ENCODE measurements at regions not wholly inside any gene's neighbourhood (a gene's known extent, or its start where the extent isn't known, plus 50 kb on each side); places are given as distances from the start of the nearest gene placed in this dataset.
"Not testable (repeated sequence)": the region's sequence is repeated elsewhere in the genome, so short reads cannot be mapped to it uniquely, and the experiment has no call there.

DNA sequence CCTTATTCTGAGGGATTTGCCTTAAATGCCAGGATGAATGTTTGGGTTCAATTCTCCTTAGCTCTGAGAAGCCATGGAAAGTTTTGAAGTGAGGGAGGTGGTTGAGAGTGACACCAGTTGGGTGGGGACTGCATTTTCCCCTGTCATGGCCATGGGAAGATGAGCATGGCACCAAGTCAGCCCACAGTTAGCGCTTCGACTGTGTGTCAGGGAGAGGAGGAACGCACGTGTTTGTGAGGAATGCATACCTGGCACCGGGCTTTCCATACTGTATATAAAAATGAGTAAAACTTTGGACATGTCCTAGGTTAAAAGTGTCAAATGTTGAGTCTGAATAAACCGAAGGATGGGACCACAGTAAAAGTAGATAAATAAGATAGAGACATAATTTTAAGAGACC is 187.5 kb upstream of the KL start:
- DNase-seq: no peak

DNA sequence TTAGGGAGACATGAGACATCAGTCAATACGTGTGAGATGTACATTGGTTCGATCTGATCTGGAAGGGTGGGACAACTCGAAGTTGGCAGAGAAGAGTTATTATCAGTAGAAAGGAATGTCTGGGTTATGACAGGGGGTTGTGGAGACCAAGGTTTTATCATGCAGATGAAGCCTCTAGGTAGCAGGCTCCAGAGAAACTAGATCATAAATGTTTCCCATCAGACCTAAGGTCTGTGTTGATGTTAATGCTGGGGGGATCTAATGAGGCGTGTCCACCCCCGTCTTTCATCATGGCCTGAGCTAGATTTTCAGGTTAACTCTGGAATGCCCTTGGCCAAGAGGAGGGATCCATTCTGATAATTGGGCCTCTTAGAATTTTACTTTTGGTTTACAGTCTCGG is 187.0 kb upstream of the KL start:
- DNase-seq: no peak

DNA sequence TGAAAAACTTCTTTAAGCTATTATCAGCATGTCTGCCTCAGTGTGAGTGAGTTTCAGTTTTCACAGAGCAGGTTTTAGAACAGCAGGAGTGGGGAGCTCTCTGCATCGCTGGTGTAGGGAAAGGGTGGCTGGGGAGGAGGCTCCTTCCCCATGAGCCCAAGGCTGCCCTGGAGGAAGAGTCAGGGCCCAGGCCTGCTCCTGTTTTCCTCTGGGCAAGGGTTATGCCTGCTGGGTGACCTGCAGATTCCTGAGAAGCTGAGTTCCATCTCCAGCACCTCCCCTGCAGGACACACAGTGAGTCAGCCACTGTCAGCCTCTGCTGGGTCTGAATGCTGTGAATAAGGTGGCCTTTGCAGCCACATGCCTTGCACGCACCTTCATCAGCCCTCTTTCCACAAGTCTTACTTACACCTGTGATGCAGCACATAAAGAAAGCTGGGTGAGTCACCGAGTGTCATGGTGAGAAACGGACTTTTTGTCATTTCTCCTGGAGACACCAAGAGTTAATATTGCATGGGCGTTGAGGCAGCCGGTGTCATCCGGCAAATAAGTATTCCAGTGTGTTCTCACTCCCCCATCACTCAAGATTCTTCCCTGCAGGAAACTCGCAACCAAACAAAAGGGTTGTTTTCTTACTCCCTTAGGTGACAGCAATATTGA is 186.4 kb upstream of the KL start:
- no peak for DNase-seq

DNA sequence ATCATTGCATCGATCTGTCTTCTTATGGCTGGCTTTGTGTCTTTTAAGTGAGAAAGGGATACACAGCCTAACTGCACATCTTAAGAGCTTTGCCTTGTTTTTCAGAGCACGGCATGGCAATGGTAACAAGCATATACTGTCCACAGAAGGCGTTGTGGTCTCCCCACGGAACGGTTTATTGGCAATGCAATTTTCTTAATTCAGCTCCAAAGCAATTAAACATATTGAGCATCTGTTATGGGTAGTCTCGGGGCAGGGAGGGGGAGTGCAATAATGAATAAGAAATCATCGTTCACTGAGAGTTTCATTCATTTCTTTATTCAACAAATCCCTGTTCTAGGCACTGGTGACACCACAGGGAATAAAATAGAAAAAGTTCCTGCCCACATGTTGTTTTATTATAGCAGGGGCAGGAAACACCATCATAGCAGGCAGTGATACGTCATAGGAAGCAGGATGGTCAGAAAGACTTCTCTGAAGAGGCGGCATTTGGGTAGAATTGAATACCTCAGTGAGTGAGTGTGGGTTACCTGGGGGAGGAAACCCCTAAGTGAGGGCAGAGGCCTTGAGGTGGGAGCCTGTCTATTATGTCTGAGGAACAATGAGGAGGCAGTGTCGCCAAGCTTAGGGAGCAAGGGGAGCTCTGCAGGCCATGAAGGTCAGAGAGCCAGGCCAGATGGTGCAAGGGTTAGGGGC is 185.7 kb upstream of the KL start:
- no peak for DNase-seq

DNA sequence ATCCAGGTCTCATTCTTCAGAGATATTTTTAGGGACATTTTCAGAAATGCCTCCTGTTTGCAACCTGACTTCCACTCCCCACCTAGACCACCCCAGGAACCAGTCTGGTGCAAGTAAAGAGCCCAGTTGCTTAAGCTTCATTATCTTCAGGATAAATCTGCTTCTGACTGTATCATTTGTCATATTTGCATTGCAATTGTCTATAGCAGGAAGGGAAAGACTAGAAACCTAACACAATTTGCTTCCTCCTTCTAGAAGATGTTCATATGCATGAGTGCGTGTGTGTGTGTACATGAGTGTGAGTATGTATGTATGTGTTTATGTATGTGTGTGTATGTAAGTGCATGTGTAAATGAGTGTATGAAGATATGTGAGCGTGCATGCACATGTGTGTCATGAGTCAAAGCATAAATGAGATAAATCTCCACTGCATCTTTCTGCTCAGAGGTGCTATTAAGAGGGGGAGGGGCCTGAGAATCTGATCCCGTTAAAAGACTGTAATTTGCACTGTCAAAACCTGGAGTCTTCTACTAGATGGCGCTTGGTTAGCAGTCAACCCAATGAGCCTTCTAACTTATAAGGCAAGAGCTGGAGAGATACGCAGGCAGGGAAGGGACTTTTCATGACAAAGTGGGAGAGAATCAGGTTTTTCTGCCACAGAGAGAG is 178.8 kb upstream of the KL start:
- no peak for DNase-seq

DNA sequence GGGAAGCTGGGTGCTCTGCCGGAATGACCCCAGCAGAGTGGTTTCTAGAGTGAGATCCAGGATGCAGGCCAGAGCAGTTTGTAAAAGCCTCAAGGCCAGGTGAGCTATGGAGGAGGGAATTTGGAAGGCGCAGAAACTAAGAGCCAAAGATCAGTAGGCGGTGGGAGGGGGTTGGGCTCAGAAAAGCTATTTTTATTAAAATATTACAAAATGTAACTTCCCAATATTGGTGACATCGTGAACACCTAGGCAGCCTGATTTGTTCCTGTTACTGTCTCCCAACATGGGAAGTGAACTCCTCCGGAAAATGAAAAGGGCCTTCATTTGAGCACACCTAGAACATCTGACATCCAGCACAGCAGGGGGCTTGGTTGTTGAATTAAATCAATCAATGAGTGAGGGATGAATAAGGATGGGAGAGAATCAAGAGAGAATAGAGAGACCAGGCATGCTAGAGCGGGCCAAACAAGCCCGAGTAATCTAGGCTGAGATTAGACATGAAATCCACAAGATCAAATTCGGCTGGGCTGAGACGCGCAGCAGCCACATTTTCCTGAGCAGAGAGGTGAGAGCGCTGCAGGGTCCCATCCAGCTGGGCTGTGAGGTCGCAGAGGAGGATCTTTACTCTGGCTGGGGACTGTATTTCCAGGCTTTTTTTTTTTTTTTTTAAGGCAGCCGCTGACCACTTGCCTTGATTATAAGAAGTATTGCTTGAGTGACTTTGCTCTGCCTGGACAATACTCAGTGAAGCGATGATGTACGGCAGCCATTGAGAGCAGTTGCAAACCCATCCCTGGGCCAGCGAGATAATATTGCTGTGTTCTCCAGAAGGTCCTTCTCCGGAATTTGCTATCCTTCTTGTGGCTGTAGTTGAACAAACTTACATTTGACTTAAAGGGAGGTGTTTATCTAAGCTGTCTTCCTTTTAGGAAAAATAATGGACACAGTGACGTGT is 178.0 kb upstream of the KL start:
- DNase-seq: no peak

DNA sequence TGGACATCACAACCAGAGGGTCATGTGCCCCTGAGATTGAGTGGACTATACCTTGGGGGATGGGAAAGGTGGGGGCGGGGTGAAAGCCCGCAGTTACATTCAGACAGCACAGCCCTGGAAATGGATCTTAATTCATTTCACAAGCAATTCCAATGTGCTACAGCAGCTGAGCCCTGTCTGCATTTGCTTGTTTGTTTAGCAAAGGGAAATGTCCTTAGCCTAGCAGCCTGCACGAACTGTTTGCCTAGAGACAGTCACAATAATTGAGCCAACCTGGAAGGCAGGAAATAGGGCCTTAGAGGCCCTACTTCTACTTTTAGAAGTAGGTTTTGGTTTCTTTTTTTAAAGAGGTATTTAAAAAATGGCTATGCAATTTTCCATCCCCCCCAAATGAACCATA is 177.3 kb upstream of the KL start:
- DNase-seq: no peak

DNA sequence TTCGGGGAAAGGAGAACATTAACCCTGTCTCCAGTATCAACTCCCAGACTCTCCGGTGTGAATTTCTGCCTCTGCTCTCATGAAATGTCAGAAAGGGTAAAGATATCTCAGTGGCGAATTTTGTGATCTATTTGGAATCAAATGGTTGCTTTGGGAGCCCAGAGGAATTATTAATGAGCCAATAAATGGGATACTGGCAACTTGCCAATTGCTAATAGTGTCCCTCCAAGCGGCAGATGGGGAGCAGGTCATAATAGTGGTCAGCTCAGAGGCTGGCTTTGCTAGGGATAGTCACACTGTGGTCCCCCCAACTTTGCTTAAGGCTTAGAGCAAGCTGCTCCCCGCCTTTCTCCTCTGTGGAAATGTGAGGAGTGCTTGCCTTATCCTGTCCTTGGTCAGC is 176.1 kb upstream of the KL start:
- DNase-seq: no peak

DNA sequence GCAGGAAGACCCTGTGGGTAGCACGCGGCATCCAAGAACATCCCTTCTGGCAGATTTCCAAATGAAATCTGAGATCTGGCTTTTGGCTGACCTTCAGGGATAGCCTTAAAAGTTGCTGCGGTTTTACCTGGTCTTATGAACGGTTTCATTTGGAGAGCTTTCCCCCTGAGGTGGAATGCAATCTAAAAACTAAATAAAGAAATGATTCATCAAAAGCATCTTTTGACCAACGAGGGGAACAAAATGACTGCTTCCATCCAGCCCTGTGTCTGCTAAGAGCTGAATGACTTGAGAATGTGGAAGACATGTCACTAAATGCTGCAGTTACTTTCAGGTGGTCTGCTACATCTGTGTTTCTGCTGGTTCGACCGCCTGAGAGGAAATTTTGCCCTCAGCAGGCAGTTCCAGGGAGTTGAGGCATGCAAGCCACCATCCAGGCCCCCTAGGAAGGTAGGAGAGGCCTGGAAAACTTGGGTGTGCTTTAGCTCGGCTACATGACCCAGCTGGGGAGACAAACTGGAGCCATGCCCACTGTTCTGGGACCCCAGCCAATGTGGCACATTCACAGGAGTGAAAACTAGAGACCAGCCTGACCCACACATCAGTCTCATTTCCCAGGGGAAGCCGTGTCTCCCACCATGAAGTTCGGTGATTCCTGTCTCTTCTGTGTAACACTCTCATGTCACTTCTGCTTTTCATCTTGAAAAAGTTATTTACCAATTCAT is 175.1 kb upstream of the KL start:
- DNase-seq: no peak

DNA sequence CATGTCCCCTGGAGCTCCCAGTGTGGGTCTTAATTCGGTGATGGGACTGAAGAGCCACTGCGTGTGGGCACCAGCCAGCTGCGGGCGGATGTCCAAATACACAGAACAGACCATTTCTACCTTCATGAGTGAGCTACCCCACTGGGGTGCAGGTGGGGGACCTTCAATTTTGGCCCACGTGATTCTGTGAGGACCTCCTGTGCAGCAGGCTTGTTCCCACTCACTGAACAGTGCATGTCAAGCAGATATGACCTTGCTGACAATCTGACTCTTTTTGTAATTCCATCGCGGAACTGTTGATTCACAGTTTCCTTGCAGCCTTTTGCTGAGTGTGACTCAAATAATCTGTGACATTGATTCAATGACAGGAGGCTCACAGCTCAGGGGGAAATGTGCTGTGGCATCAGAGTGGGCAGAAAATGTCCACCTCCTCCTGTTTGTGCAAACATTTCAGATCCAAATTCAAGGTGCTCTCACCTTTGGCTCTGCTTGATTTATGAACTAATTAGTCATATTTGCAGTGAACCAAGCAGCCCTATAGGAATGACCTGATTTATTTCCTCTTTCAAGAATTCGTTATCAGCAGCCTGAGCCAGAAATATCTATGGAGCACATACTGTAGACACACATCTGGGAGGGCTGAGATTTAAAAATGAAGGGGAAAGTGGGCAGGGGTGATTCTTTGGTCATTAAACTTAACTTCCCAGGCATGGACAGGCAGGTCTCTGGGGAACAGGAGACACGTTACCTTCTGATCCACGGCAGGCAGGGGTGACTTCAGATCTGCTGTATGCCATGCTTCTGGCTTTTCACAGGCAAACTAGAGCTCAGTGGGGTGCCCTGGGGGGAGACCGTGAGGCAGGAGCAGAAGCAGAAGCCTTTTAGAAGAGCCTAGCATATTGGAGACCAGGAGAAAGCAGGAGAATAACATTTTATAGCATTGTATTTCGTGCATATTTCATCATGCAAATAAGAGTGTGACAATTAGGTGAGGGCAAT is 170.0 kb upstream of the KL start:
- no peak for DNase-seq

DNA sequence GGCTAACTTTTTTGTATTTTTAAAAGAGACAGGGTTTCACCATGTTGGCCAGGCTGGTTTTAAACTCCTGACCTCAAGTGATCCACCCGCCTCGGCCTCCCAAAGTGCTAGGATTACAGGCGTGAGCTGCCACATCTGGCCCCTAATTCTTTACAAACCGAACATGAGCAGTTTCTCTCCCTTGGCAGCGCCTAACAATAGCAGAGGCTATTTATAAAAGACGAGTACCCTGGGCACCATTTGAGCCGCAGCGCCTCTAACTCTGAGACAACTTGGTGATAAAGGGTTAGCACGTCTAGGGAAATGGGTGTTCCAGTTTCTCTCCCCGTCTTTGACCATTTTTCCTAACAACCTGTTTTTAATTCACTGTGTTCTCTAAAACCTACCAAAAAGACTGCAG is 168.2 kb upstream of the KL start:
- DNase-seq: not testable (repeated sequence)

DNA sequence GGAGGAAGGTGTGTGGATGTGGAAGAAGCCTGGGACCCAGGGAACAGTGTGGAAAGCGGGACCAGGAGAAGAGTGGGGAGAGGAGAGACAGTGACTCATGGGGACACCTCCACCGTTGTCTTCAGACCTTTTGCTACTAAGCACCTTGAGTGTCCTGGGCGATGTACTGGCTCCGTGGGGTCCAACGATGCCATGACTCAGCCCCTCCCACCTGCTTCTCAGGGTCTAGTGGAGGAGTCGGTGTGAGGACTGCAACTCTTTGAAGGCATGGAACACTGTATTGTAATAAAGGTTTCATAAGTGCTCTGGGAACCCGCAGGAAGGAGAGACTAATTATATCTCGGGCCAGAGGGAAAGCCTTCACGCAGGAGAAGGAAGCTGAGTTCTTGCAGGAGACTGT is 166.9 kb upstream of the KL start:
- no peak for DNase-seq

DNA sequence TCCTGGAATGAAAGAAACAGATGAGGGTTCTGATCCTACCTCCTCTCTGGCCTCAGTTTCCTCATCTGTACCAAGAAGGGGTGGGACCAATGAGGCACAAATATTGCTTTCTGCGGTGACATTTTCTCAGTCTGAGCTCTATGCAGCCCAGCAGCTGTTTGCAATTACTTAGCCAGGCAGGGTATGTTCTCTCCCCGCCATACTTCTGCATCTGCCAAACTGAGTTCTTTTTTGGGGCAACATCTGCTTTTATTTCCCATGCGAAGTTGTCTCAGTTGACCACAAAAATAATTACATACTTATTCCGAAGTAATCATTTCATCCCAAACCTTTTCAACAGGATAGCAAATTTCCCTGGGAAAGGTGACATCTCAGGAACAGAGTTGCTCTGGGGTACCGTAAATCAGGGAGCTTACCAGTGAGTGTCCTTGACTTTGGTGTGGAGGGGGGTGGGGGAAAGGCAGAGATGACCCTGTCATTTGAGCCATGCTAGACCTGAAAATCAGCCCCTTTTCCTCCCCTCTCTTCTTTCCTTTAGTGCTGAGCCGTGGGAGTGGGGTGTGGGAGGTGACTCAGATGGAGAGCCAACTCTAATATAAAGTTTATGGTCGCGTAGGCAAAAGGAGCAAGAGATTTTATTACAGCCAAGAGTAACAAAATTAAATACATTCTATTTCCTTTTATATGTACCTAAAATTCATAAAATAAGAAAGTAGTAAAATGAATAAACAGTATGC is 165.7 kb upstream of the KL start:
- DNase-seq: no peak

DNA sequence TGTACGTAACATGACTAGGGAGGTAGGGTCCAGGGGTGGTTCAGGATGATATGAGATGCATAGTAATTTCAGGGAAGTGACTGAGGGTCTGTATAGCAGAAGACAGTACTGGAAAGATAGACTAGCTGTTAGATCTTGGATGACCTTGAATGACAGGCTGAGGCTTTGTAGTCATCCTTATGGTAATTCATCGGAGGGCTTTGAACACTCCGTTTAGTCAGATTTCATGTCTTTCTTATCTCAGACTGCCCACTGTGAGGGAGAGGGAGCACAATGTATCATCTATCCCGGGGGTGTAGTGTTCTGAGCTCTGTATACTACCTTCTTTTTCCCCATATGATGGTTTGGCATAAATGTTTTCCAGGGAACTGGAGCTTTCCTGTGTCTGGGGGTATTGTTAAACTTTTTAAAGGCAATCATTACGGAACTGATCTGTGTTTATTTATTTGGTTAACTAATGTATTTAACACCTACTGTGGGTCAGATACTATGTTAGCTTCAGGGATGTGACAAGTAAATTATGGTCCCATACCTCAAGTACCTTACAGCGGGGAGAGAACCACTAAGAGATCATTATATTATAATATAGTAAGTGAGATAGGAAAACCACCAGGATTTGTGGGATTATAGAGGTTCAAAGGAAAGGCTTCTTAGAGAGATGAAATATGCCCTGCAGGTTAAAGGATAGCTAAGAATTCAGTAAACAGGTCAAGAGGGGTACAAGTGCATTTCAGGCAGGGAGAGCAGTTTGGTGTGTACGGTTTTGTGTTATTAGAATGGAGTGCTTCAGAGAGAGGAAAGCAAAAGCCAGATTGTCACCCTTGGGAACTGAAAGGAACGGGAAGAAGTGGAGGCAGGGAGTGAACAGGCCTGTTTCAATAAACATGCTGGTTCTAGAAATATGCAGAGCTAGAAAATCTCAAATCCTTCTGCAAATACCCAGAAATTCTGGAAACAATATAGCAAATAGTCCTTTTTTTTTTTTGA is 164.8 kb upstream of the KL start:
- DNase-seq: no peak

DNA sequence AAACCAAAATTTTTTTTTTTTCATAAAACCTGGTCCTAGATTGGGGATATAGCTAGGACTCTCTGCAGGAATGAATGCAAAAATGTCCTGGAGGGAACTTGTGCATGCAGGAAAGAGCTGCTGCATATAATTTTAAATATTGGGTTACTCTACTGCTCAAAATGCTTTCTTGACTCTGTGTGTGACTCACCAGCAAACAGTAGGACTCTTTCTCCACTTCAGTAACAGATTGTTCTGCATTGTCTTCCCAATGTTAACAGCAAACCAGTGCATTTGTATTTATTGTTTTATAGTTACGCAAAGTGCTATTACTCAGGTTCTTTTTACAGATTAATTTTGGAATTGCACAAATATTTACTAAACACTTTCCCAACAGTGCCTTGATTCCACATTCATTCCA is 163.7 kb upstream of the KL start:
- DNase-seq: no peak

DNA sequence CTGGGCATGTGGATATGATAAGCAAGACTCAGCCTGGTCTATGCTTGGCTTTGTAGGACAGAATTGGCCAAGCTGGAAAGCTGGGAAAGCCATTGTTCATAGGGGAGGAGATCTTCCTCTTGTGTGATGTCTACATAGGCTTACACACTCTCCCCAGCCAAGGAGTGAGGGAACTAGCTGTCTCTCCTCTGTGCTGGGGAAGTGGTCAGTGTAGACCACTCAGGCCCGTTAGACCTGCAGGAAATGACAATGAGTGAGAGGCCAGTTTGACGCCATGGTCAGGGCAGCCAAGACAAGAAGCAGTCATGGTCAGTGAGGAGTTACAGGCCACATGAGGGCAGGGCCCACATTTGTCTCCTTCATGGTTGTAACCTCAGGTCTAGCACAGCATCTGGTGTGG is 159.1 kb upstream of the KL start:
- DNase-seq: no peak

DNA sequence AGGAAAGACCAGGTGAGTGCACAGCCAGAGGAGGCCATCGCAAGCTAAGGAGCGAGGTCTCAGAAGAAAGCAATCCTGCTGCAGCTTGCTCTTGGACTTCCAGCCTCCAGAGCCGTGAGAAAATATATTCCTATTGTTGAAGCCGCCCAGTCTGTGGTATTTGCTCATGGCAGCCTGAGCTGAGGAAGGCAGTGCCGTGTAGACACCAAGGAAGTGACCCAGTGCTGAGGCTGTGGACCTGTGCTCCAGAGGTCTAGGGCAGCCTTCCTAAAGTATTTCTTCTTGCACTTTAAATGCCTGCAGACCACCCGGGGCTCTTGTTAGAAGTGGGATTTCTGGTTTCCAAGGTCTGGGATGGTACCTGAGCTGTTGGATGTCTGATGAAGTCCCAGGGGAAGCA is 158.5 kb upstream of the KL start:
- DNase-seq: no peak

DNA sequence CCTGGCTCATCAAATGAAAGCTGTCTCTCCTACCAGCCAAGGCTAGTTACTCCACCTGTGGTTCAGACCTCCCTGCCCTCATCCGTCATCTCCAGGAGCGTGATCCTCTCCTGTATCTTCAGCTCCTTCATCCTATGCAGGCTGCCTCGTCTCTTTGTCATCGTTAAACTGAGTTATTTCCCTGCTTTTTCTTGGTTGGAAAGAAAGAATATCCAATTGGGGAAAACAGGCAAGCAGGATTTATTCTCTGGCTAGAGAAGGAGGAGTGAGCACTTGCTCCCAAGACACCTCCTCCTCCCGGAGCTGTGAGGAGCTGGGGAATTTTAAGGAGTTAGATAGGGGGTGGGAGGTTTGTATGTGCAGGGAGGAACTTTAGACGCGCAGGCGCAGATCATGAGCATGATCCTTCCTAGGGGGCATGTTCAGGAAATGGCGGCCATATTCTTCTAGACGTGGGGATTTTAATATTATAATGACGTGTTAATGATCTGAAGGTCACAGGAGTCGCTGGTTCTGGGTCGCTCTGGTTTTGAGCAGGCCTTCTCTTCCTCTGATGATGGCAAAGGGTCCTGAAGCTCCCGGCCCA is 156.4 kb upstream of the KL start:
- DNase-seq: no peak

DNA sequence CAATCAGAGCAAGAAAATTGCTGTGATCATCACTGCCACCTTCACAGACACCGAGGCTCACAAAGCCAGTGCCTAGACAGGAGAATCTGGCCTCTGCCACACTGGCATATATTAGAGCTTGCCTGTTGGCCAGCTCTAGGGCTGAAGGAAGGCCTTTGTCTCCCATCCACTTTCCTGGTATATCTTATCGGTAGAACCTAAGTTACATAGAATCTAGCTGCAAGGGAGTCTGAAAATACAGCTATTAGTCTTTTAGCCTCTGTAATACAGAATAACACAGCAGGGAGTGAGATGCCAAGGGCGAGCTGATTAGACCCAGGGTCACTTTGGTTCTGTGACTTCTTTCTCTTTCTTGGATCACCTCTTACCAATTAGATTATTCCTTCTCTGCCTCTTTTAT is 154.9 kb upstream of the KL start:
- no peak for DNase-seq
